NCI-H510A treated with DMSO at 0.1 percent for 48 hours (cell line): ENCODE measurements at regions not wholly inside any gene's neighbourhood (a gene's known extent, or its start where the extent isn't known, plus 50 kb on each side); places are given as distances from the start of the nearest gene placed in this dataset.

Experiments used
- DNase-seq: peaks from one replicate; lab custom pipeline; 2025; lab: John Stamatoyannopoulos, UW

- DNase-seq, result no peak
These were observed 117.4 kb downstream of the MAT2B start for GRCh38 chr5:163622799-163623198.

DNA sequence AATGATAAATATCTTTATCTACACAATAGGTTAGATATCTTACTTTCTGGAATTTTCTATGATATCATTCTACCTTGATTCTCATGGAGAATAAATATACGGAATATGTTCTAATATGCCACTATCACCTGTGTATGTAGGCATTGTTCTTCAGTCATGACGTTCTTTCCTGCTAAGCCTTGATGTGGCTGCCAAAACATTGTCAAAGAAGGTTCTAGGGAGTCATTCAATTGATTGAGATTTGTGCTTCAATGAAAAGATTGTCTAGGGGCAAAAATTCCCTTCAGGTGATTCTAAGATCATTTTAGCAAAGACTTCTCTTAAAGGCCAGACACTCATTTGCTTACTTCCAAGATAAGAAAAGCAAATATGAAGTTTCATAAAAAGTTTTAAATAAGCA is 118.1 kb downstream of the MAT2B start:
- DNase-seq, result no peak

DNA sequence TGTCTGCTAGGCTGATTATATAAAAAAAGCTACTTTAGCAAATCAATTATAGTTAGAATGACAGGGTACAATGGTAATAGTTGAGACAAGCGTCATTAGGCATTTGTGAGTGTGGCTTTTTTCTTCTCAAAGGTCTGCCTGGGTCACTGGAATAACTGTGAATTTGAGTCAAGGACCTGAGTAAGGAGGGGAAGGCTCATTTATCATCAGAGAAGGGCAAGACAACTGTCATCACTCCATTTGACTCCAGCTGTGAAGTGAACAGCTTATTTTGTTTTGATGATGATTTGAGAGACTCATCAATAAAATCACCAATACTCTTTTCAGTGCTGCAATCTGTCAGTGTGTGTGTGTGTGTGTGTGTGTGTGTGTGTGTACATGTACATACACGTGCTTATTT is 118.6 kb downstream of the MAT2B start:
- no peak for DNase-seq

DNA sequence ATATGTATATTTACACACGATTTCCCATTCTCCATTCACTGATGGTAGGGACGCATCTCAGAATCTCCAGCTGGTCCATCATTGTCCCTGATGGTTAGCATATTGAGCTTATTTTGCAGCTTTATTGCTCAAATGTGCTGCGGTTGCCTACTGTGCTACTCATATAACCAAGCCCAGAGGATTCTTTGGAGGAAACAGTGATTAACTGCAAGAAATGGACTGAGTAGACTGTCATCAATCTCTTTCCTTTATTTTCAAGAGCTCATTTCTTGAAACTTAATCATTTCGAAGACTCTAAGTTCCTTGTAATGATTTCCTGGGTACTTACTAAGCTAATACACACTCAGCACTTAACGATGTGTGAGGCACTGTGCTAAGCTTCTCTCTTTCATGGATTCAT is 119.0 kb downstream of the MAT2B start:
- DNase-seq, result no peak

DNA sequence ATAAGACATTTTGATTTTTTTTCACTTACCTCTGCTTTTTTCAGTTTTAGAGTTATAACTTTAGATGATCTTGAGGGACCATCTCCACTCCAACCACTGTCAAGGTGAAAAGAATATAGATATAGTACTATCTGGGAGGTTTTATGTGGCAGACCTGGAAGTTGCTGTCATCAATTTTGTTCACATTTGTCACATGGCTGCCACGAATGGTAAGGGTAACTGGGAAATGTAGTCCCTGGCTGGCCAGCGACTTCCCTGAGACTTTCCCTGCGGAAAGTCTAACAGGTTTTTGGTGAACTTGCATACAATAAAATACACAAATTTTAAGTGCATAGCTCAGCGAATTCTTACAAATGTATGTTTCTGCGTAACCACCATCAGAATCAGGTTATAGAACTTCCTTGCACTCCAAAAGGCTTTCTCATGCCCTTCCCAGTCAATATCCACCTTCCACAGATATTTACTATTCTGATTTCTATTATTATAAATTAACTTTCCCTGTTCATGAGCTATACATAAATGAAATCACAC is 121.5 kb downstream of the MAT2B start:
- DNase-seq, result no peak

DNA sequence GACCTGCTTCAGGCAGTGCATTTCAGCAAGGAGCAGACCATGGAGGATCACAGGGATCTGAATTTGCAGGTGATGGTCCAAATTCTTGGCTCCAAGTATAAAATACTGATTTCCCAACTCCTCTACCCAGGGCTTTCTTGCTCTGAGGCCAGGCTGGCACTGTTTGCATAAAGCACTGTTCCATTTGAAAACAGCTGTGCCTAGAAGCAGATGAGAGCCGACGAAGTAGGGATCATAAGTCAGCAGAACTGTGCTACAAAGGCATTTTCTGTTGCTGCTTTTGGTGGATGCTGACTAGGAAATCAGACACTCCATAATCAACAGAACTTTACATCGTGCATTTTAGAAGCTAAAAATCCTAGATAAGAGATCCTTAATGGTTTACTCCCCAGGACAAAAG is 126.4 kb downstream of the MAT2B start:
- no peak for DNase-seq

DNA sequence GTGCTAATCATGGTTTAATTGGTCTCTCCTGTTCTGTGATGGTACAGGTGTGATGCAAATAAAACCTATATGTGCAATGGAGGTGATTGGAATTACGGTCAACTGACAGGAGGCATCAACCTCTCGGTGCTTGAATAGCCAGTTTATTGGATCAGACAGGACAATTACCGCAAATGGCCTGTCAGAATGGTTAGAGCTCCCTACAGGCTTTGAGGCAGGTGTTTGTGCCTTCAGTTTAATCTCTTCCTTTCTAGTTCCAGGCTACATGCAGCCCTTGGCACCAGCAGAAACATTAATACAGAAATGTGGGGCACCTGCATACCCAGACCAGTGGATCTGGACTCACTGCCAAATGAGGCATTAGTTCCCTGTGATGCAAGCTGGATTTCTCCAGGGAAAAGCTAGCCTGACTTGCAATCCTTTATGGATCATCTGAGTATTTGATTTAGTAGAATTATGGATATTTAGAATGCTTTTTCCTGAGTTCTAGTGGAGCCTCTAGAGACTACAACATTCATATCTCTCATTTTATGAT is 128.6 kb downstream of the MAT2B start:
- DNase-seq, result no peak

GRCh38 chr5:163635631-163636030 is 130.2 kb downstream of the MAT2B start:
- DNase-seq, result no peak

- DNase-seq, result no peak
These were observed 137.5 kb downstream of the MAT2B start for GRCh38 chr5:163642904-163643303.

- no peak for DNase-seq
These were observed 140.3 kb downstream of the MAT2B start for GRCh38 chr5:163645421-163646416.

- no peak for DNase-seq
These were observed 144.1 kb downstream of the MAT2B start for GRCh38 chr5:163649514-163649913.

DNA sequence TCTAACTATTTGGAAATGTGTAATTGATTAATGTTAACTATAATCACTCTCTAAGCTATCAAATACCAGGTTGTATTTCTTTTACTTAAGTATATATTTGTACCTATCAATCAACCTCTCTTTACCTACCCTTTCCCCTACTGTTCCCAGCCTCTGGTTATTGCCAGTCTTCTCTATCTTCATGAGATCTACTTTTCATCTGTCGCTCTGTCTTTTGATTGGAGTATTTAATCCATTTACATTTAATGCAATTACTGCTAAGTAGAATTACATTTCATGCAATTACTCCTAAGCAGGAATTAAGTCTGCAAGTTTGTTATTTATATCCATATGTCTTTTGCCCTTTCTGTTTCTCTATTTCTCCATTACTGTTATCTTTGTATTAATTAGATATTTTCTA is 148.1 kb downstream of the MAT2B start:
- DNase-seq, result no peak

DNA sequence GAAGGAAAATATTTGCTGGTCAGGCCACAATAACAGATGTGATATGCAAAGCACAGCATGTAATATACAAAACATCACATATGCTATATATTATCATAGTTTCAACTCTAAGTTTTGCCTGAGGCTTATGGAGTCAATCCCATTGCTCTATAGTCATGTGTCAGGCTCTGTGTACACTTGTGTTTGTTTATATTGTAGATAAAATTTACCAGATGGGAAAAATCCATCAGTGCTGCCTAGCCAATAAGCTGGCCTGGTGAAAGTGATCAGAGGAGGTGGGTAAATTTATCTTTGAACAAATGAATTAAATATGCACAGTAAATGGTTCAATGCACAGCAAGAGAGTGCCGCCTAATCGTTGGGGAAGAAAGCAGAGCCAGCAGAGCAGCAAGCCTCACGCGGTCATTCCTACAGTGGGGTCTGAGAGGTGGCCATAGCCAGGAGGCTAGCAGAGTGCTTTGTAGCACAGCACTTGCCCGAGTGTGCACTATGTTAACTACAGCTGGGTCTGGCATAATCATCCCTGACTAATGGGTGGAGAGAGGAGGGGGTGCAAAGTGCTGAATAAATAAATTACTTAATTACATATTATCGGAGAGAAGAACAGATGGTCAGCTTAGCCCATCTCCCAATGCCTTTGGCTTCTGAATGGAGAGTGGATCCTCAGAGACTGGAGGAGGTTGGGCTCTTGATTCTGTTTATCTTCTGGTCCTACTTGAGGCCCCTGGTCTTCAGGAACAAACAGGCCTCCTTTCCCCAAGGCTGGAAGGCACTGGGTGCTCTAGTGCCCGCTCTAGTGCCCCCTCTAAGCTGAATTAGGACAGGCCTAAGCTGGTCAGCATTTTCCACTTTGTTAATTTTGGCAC is 153.5 kb downstream of the MAT2B start:
- DNase-seq, result no peak

GRCh38 chr5:163659568-163659902 is 154.1 kb downstream of the MAT2B start:
- DNase-seq, result no peak

DNA sequence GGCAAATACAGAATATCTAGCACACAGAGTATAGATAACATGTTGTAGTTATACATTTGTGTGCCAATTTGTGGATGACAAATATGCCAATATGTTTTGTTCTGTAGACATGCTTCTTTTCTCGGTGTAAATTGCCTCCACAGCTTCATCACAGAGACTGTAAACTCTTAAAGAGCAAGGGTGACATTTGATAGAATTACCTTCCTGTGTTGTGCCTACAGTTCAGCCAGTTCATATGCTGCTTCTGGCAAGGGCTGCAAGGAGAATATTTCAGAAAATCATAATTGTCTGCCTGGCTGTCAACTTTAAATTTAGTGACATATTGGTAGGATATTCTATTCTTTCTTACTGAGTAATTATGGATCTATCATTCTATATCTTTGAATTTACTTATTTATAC is 155.1 kb downstream of the MAT2B start:
- DNase-seq, result no peak

DNA sequence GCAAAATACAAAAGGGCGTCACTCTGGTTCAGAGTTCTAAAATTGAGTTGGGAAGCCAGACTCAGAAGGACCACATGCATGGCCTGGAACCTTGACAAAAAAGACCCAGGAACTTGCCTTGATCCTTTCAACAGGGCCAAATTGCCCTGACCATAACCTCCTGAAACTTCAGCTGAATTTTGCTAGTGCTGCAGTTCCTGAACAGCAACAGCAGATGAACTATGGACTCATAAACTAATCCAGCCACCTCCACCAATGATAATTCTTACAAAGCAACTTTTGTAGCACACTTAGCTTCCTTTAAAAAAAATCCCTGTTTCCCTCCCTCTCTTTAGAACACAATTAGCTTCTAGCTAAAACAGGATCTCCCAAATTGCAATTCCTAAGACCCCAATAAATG is 155.9 kb downstream of the MAT2B start:
- DNase-seq, result no peak

- no peak for DNase-seq
These were observed 164.6 kb downstream of the MAT2B start for GRCh38 chr5:163670036-163670435.

DNA sequence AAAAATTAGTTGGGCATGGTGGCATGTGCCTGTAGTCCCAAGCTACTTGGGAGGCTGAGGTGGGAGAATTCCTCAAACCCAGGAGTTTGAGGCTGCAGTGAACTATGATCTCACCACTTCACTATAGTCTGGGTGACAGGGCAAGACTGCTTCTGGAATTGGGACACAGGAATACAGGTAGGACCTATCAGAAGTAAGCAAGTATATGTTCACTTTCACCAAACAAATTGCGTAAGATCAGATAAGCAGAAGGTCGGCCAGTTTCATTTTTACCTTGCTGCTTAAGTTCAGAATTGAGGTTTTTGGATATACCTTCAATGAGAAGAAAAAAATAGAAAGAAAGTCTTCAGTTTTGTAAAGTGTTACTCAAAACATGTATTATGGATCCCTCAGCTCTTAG is 171.7 kb downstream of the MAT2B start:
- DNase-seq, result no peak

GRCh38 chr5:163682234-163682633 is 176.8 kb downstream of the MAT2B start:
- DNase-seq, result no peak

DNA sequence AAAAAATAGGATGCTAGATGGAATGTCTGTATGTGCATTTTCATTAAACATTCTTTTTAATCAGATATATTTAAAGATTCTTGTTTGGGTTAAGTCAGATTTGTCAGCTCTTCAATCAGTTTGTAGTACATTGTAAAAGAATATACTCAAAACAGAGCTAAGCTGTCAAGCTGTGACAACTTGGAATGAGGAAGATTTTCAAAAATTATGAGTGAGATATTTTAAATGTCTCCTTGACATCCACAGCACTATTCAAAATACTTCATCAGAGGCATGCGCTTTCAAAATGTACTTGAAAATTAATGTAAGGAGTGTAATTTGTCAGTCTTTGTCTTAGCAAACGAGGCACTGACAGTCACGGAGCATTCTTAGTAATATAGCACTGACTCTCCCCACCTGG is 182.0 kb downstream of the MAT2B start:
- no peak for DNase-seq

GRCh38 chr5:163692091-163692490 is 186.7 kb downstream of the MAT2B start:
- DNase-seq, result no peak

DNA sequence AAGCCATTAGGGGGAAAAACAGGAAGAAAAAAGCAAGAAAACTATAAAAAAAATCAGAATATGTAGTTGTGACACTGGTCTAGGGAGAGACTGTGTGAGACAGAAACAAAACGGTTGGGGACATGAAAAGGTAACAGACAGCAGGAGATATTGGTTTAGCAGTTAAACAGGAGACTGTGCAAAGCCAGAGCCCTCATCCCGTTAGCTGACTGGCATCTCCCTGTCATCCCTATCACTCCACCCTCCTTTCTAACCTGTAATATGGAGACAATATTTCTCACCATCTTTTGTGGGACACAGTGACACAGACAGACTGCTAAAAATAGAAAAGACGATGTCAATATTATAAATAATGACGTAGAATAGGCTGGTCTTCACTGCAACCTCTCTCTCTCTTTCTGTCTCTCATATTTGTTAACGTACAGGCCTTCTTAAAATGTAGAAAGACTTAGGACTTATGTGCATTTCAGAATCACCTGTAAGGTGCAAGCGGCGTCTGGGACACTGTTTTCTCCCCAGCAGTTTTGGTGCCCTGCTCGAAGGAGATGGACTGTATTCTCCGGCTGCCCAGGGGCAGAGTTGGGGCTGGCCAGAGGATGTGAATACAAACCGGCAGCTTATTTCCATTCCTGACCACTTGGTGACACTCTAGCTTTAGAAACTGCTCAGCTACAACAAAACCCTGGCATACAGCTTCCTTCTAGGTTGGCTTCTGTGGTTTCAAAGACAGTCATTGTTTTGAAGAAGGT is 190.6 kb downstream of the MAT2B start:
- no peak for DNase-seq
